KBM-7 (cell line): ENCODE measurements at regions not wholly inside any gene's neighbourhood (a gene's known extent, or its start where the extent isn't known, plus 50 kb on each side); places are given as distances from the start of the nearest gene placed in this dataset.

Experiments
- DNase-seq: peaks from one replicate; pipeline ENCODE4 v3.0.0-alpha.2; 2015
- in situ Hi-C: fragments of 300-500 bp; cut with MboI; formaldehyde crosslinking; loops from 2 replicates; pipeline ENCODE4 v1.14.3; 2020; ENCODE audit warnings: low sequenced_read_pairs, low pct_unique_long_range_greater_than_20kb, mixed read lengths

- in situ Hi-C loops = no loop called here
- DNase-seq = no peak
These were observed 158.7 kb upstream of the KLF4 start for GRCh38 chr9:107648153-107648715.

GRCh38 chr9:107647611-107648010, 158.0 kb upstream of the KLF4 start:
- DNase-seq = no peak
- in situ Hi-C loops = no loop called here

GRCh38 chr9:107647141-107647540, 157.6 kb upstream of the KLF4 start:
- in situ Hi-C loops = no loop called here
- no peak for DNase-seq

GRCh38 chr9:107645464-107645833, 155.9 kb upstream of the KLF4 start:
- no peak for DNase-seq
- in situ Hi-C loops = no loop called here

GRCh38 chr9:107644733-107645463, 155.3 kb upstream of the KLF4 start:
- no peak for DNase-seq
- in situ Hi-C loops = no loop called here

- in situ Hi-C loops = no loop called here
- no peak for DNase-seq
These were observed 149.9 kb upstream of the KLF4 start for GRCh38 chr9:107639426-107639825.

GRCh38 chr9:107638521-107639310, 149.1 kb upstream of the KLF4 start:
- no peak for DNase-seq
- in situ Hi-C loops = no loop called here

- DNase-seq = no peak
- in situ Hi-C loops = no loop called here
These were observed 148.2 kb upstream of the KLF4 start for GRCh38 chr9:107637421-107638420.

- in situ Hi-C loops = no loop called here
- DNase-seq = no peak
These were observed 147.2 kb upstream of the KLF4 start for GRCh38 chr9:107636571-107637381.

GRCh38 chr9:107635803-107636174, 146.2 kb upstream of the KLF4 start:
- no peak for DNase-seq
- in situ Hi-C loops = no loop called here

- DNase-seq = no peak
- in situ Hi-C loops = no loop called here
These were observed 145.7 kb upstream of the KLF4 start for GRCh38 chr9:107635101-107635802.

GRCh38 chr9:107633406-107633805, 143.8 kb upstream of the KLF4 start:
- no peak for DNase-seq
- in situ Hi-C loops = no loop called here

GRCh38 chr9:107632661-107633060, 143.1 kb upstream of the KLF4 start:
- in situ Hi-C loops = no loop called here

GRCh38 chr9:107632216-107632615, 142.6 kb upstream of the KLF4 start:
- in situ Hi-C loops = no loop called here
- DNase-seq = no peak

More at GRCh38 chr9:107632661-107633060, 143.1 kb upstream of the KLF4 start:
- DNase-seq = no peak

GRCh38 chr9:107631788-107632187, 142.2 kb upstream of the KLF4 start:
- in situ Hi-C loops = no loop called here
- no peak for DNase-seq

GRCh38 chr9:107630156-107630555, 140.6 kb upstream of the KLF4 start:
- no peak for DNase-seq
- in situ Hi-C loops = no loop called here

GRCh38 chr9:107628444-107628843, 138.9 kb upstream of the KLF4 start:
- in situ Hi-C loops = no loop called here
- DNase-seq = no peak

GRCh38 chr9:107627781-107628180, 138.2 kb upstream of the KLF4 start:
- no peak for DNase-seq
- in situ Hi-C loops = no loop called here
